GM23338 (cell line): ENCODE measurements at regions not wholly inside any gene's neighbourhood (a gene's known extent, or its start where the extent isn't known, plus 50 kb on each side); places are given as distances from the start of the nearest gene placed in this dataset.

ENCODE experiments used
- ATAC-seq: fragments of 200-7000 bp; cut with Tn5 transposase; 3 replicates; pipeline ENCODE4 v1.9.1; 2020
- DNase-seq: peaks from one replicate; pipeline ENCODE4 v3.0.0-alpha.2; 2015; ENCODE audit warnings: low spot score
- H2AFZ ChIP-seq: fragments of 200-600 bp; sonication (generic); 2 replicates; pipeline ENCODE4 v1.8.0; 2016; ENCODE audit warnings: antibody characterized with exemption, mild to moderate bottlenecking, moderate library complexity
- H3F3A ChIP-seq: fragments of 200-600 bp; sonication (generic); replicated peaks from 2 replicates; pipeline ENCODE4 v1.8.0; 2017; ENCODE audit warnings: antibody characterized with exemption, mixed run types, low read depth
- H3K27ac ChIP-seq: fragments of 200-600 bp; sonication (generic); 2 replicates; pipeline ENCODE4 v1.6.1; 2016; ENCODE audit warnings: low read depth
- H3K27me3 ChIP-seq: fragments of 200-600 bp; sonication (generic); 2 replicates; pipeline ENCODE4 v1.8.0; 2016; ENCODE audit warnings: mild to moderate bottlenecking, mixed run types, moderate library complexity; ENCODE audit not compliant: insufficient read depth
- H3K36me3 ChIP-seq: fragments of 200-600 bp; sonication (generic); 2 replicates; pipeline ENCODE4 v1.8.0; 2016; ENCODE audit warnings: mild to moderate bottlenecking; ENCODE audit not compliant: insufficient read depth
- H3K4me1 ChIP-seq: fragments of 200-600 bp; sonication (generic); 2 replicates; pipeline ENCODE4 v1.8.0; 2016; ENCODE audit warnings: mild to moderate bottlenecking, moderate library complexity; ENCODE audit not compliant: insufficient read depth
- H3K4me2 ChIP-seq: fragments of 200-600 bp; sonication (generic); 2 replicates; pipeline ENCODE4 v1.7.1; 2017; ENCODE audit warnings: mixed run types
- H3K4me3 ChIP-seq: fragments of 200-600 bp; sonication (generic); 2 replicates; pipeline ENCODE4 v1.6.1; 2016; ENCODE audit warnings: mixed run types
- H3K79me2 ChIP-seq: fragments of 200-600 bp; sonication (generic); replicated peaks from 2 replicates; pipeline ENCODE4 v1.8.0; 2017; ENCODE audit warnings: mild to moderate bottlenecking; ENCODE audit not compliant: insufficient read depth
- H3K9me2 ChIP-seq: fragments of 200-600 bp; sonication (generic); 2 replicates; pipeline ENCODE4 v1.8.0; 2017; ENCODE audit not compliant: insufficient read depth
- H4K20me1 ChIP-seq: fragments of 200-600 bp; sonication (generic); replicated peaks from 2 replicates; pipeline ENCODE4 v1.8.0; 2017; ENCODE audit warnings: mild to moderate bottlenecking; ENCODE audit not compliant: insufficient read depth
- H3K27ac Mint-ChIP-seq: 2 replicates; pipeline ENCODE4 v1.8.0; 2020; ENCODE audit warnings: inconsistent platforms, mild to moderate bottlenecking, moderate library complexity, mixed read lengths
- H3K27me3 Mint-ChIP-seq: 3 replicates; pipeline ENCODE4 v1.8.0; 2022; ENCODE audit warnings: low read depth, mild to moderate bottlenecking, moderate library complexity, mixed read lengths, inconsistent platforms; ENCODE audit not compliant: insufficient read depth, poor library complexity
- H3K36me3 Mint-ChIP-seq: 3 replicates; pipeline ENCODE4 v1.8.0; 2021; ENCODE audit warnings: low read depth, mild to moderate bottlenecking, inconsistent platforms, moderate library complexity, mixed read lengths
- H3K4me1 Mint-ChIP-seq: 3 replicates; pipeline ENCODE4 v1.8.0; 2020; ENCODE audit warnings: mild to moderate bottlenecking, inconsistent platforms, mixed read lengths
- H3K4me3 Mint-ChIP-seq: 3 replicates; pipeline ENCODE4 v1.8.0; 2021; ENCODE audit warnings: moderate library complexity, mild to moderate bottlenecking, inconsistent platforms, mixed read lengths
- H3K9me3 Mint-ChIP-seq: 3 replicates; pipeline ENCODE4 v1.8.0; 2020; ENCODE audit warnings: moderate library complexity, mild to moderate bottlenecking, inconsistent platforms, mixed read lengths
- CREB1 ChIP-seq: fragments of 250-450 bp; sonication (Bioruptor Pico); IDR thresholded peaks from 2 replicates; pipeline ENCODE4 v1.5.0; 2020; ENCODE audit warnings: low read depth, mild to moderate bottlenecking, moderate library complexity
- EZH2 ChIP-seq: fragments of 200-600 bp; sonication (generic); IDR thresholded peaks from one replicate; pipeline ENCODE4 v1.8.0; 2017; ENCODE audit warnings: antibody characterized with exemption, mild to moderate bottlenecking, low read depth; ENCODE audit not compliant: unreplicated experiment
- EZH2phosphoT487 ChIP-seq: fragments of 200-600 bp; sonication (generic); IDR thresholded peaks from one replicate; pipeline ENCODE4 v1.8.1; 2018; ENCODE audit warnings: antibody characterized with exemption; ENCODE audit not compliant: unreplicated experiment
- JUNB ChIP-seq: IDR thresholded peaks from one replicate; pipeline ENCODE4 v1.6.1; 2016; ENCODE audit warnings: antibody characterized with exemption; ENCODE audit not compliant: unreplicated experiment
- NANOG ChIP-seq: IDR thresholded peaks from 2 replicates; pipeline ENCODE4 v1.6.1; 2016; ENCODE audit warnings: antibody characterized with exemption, borderline replicate concordance
- POLR2AphosphoS5 ChIP-seq: IDR thresholded peaks from 2 replicates; pipeline ENCODE4 v1.6.1; 2016; ENCODE audit warnings: antibody characterized with exemption, low read depth
- STAT1 ChIP-seq: IDR thresholded peaks from one replicate; pipeline ENCODE4 v1.6.1; 2016; ENCODE audit warnings: antibody characterized with exemption; ENCODE audit not compliant: unreplicated experiment
- ZNF114 ChIP-seq: fragments of 250-450 bp; sonication (Bioruptor Pico); IDR thresholded peaks from 2 replicates; pipeline ENCODE4 v1.5.0; 2020; ENCODE audit warnings: mild to moderate bottlenecking, moderate library complexity
- ZNF331 ChIP-seq: fragments of 250-450 bp; sonication (Bioruptor Pico); IDR thresholded peaks from 2 replicates; pipeline ENCODE4 v1.5.0; 2020; ENCODE audit warnings: low read depth, mild to moderate bottlenecking, moderate library complexity
- TF ChIP-seq, protein P1 (sequence below): fragments of 250-450 bp; sonication (Bioruptor Pico); IDR thresholded peaks from 2 replicates; pipeline ENCODE4 v1.5.0; 2020; ENCODE audit warnings: mild to moderate bottlenecking, moderate library complexity
- TF ChIP-seq, protein P2 (sequence below): IDR thresholded peaks from one replicate; pipeline ENCODE4 v1.6.1; 2018; ENCODE audit warnings: antibody characterized with exemption; ENCODE audit not compliant: unreplicated experiment
- TF ChIP-seq, protein P3 (sequence below): IDR thresholded peaks from 2 replicates; pipeline ENCODE4 v1.6.1; 2016; ENCODE audit warnings: antibody characterized with exemption
- TF ChIP-seq, protein P4 (sequence below), 2 experiments: fragments of 200-600 bp in 1 of 2; sonication (generic) in 1 of 2; conservative IDR thresholded peaks; 2 replicates each; pipeline versions ENCODE4 v1.5.1 to v1.6.1; 2016 to 2017; ENCODE audit warnings: antibody characterized with exemption in 2 of 2, low read depth in 2 of 2, mild to moderate bottlenecking in 2 of 2, moderate library complexity in 1 of 2

DNA sequence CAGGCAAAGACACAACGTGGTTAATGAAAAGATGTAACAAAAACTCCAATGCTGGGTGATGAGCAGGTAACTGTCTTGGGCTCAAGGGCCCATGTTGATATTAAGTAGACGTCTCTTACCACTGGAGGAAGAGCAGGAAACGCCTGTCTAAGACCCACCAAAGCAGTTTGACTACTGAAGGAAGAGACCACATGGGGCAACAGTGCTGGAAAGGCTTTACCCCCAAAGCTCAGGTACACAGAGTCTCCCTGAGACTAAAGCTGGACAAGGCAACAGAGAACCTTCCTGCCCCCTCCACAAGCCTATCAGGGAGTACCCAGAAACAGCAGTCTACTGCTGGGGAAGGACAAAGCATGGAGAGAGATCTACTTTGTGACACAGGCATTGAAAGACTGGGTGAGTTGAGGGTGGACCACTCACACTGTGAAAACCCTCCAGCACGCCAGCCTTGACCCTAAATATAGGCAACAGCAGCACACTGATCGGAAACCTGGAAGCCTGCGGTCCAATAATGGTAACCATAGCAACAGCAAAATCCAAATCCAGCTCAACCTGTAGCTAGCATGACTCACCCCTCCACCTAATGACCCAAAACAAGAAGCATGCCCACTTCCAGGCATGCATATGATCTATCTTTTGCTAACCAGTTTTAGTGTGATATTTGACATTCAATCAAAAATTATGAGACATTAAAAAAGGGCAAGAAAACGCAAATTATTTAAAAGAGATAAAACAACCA lies 270.5 kb upstream of the SDK2 start:
- Histone ChIP-seq H3K36me3 (no peaks in the 10 kb centered on the region), H3K9me2 (no peaks in the 10 kb centered on the region), H3K4me2 (no peak overlapping the region), H3K27ac (no peak overlapping the region), H3K27me3 (no peaks in the 10 kb centered on the region; the same call in 1 of the 2 replicates), H3K79me2 (no peaks in the 10 kb centered on the region), H3F3A (no peaks in the 10 kb centered on the region), H3K4me3 (no peak overlapping the region), H2AFZ (no peak overlapping the region), H4K20me1 (0 out of 2 replicates have a peak, but pooled peaks cover 3% of the 10 kb centered on the region), H3K4me1 (no peaks in the 10 kb centered on the region)
- H3K27ac Mint-ChIP-seq, result no peak overlapping the region
- no peak for TF ChIP-seq EZH2phosphoT487
- TF ChIP-seq, protein P1, sequence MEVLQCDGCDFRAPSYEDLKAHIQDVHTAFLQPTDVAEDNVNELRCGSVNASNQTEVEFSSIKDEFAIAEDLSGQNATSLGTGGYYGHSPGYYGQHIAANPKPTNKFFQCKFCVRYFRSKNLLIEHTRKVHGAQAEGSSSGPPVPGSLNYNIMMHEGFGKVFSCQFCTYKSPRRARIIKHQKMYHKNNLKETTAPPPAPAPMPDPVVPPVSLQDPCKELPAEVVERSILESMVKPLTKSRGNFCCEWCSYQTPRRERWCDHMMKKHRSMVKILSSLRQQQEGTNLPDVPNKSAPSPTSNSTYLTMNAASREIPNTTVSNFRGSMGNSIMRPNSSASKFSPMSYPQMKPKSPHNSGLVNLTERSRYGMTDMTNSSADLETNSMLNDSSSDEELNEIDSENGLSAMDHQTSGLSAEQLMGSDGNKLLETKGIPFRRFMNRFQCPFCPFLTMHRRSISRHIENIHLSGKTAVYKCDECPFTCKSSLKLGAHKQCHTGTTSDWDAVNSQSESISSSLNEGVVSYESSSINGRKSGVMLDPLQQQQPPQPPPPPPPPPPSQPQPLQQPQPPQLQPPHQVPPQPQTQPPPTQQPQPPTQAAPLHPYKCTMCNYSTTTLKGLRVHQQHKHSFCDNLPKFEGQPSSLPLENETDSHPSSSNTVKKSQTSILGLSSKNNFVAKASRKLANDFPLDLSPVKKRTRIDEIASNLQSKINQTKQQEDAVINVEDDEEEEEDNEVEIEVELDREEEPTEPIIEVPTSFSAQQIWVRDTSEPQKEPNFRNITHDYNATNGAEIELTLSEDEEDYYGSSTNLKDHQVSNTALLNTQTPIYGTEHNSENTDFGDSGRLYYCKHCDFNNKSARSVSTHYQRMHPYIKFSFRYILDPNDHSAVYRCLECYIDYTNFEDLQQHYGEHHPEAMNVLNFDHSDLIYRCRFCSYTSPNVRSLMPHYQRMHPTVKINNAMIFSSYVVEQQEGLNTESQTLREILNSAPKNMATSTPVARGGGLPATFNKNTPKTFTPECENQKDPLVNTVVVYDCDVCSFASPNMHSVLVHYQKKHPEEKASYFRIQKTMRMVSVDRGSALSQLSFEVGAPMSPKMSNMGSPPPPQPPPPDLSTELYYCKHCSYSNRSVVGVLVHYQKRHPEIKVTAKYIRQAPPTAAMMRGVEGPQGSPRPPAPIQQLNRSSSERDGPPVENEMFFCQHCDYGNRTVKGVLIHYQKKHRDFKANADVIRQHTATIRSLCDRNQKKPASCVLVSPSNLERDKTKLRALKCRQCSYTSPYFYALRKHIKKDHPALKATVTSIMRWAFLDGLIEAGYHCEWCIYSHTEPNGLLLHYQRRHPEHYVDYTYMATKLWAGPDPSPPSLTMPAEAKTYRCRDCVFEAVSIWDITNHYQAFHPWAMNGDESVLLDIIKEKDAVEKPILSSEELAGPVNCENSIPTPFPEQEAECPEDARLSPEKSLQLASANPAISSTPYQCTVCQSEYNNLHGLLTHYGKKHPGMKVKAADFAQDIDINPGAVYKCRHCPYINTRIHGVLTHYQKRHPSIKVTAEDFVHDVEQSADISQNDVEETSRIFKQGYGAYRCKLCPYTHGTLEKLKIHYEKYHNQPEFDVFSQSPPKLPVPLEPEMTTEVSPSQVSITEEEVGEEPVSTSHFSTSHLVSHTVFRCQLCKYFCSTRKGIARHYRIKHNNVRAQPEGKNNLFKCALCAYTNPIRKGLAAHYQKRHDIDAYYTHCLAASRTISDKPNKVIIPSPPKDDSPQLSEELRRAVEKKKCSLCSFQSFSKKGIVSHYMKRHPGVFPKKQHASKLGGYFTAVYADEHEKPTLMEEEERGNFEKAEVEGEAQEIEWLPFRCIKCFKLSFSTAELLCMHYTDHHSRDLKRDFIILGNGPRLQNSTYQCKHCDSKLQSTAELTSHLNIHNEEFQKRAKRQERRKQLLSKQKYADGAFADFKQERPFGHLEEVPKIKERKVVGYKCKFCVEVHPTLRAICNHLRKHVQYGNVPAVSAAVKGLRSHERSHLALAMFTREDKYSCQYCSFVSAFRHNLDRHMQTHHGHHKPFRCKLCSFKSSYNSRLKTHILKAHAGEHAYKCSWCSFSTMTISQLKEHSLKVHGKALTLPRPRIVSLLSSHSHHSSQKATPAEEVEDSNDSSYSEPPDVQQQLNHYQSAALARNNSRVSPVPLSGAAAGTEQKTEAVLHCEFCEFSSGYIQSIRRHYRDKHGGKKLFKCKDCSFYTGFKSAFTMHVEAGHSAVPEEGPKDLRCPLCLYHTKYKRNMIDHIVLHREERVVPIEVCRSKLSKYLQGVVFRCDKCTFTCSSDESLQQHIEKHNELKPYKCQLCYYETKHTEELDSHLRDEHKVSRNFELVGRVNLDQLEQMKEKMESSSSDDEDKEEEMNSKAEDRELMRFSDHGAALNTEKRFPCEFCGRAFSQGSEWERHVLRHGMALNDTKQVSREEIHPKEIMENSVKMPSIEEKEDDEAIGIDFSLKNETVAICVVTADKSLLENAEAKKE (CRISPR knock-in tag), result no peak
- no peak for TF ChIP-seq JUNB
- TF ChIP-seq POLR2AphosphoS5, result no peak
- TF ChIP-seq, protein P2, sequence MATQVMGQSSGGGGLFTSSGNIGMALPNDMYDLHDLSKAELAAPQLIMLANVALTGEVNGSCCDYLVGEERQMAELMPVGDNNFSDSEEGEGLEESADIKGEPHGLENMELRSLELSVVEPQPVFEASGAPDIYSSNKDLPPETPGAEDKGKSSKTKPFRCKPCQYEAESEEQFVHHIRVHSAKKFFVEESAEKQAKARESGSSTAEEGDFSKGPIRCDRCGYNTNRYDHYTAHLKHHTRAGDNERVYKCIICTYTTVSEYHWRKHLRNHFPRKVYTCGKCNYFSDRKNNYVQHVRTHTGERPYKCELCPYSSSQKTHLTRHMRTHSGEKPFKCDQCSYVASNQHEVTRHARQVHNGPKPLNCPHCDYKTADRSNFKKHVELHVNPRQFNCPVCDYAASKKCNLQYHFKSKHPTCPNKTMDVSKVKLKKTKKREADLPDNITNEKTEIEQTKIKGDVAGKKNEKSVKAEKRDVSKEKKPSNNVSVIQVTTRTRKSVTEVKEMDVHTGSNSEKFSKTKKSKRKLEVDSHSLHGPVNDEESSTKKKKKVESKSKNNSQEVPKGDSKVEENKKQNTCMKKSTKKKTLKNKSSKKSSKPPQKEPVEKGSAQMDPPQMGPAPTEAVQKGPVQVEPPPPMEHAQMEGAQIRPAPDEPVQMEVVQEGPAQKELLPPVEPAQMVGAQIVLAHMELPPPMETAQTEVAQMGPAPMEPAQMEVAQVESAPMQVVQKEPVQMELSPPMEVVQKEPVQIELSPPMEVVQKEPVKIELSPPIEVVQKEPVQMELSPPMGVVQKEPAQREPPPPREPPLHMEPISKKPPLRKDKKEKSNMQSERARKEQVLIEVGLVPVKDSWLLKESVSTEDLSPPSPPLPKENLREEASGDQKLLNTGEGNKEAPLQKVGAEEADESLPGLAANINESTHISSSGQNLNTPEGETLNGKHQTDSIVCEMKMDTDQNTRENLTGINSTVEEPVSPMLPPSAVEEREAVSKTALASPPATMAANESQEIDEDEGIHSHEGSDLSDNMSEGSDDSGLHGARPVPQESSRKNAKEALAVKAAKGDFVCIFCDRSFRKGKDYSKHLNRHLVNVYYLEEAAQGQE, result no peak
- TF ChIP-seq, protein P3, sequence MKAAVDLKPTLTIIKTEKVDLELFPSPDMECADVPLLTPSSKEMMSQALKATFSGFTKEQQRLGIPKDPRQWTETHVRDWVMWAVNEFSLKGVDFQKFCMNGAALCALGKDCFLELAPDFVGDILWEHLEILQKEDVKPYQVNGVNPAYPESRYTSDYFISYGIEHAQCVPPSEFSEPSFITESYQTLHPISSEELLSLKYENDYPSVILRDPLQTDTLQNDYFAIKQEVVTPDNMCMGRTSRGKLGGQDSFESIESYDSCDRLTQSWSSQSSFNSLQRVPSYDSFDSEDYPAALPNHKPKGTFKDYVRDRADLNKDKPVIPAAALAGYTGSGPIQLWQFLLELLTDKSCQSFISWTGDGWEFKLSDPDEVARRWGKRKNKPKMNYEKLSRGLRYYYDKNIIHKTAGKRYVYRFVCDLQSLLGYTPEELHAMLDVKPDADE, result no peak
- TF ChIP-seq, protein P4, sequence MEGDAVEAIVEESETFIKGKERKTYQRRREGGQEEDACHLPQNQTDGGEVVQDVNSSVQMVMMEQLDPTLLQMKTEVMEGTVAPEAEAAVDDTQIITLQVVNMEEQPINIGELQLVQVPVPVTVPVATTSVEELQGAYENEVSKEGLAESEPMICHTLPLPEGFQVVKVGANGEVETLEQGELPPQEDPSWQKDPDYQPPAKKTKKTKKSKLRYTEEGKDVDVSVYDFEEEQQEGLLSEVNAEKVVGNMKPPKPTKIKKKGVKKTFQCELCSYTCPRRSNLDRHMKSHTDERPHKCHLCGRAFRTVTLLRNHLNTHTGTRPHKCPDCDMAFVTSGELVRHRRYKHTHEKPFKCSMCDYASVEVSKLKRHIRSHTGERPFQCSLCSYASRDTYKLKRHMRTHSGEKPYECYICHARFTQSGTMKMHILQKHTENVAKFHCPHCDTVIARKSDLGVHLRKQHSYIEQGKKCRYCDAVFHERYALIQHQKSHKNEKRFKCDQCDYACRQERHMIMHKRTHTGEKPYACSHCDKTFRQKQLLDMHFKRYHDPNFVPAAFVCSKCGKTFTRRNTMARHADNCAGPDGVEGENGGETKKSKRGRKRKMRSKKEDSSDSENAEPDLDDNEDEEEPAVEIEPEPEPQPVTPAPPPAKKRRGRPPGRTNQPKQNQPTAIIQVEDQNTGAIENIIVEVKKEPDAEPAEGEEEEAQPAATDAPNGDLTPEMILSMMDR (conservative IDR thresholded peaks at IDR 0.05; ENCODE audit: low read depth in 2 of 2), result no peak
- TF ChIP-seq CREB1 (CRISPR knock-in tag), result no peak
- TF ChIP-seq EZH2, result no peak
- TF ChIP-seq NANOG, result no peak
- no peak for TF ChIP-seq STAT1
- no peak for TF ChIP-seq ZNF114 (CRISPR knock-in tag)
- no peak for TF ChIP-seq ZNF331 (CRISPR knock-in tag)
- no peaks in the 10 kb centered on the region for H3K4me1 Mint-ChIP-seq
- H3K9me3 Mint-ChIP-seq, result peaks cover 21% of the 10 kb centered on the region; the same call in 2 of the 3 replicates
- peaks cover 7% of the 10 kb centered on the region for H3K27me3 Mint-ChIP-seq
- peaks cover 3% of the 10 kb centered on the region; the same call in 2 of the 3 replicates for H3K36me3 Mint-ChIP-seq
- no peak for DNase-seq
- no peak overlapping the region for H3K4me3 Mint-ChIP-seq
- ATAC-seq, result no peak
